K562 (cell line): ENCODE measurements at regions not wholly inside any gene's neighbourhood (a gene's known extent, or its start where the extent isn't known, plus 50 kb on each side); places are given as distances from the start of the nearest gene placed in this dataset.

ENCODE experiments used
- ATAC-seq: fragments of 200-7000 bp; cut with Tn5 transposase; 3 replicates; pipeline ENCODE4 v1.9.1; 2020; ENCODE audit warnings: moderate library complexity
- BruUV-seq: library from RNA; stranded (reverse); fragments of 400-500 nt; replicated peaks from 2 replicates; lab custom pipeline; 2021; lab: Mats Ljungman, UMichigan
- CTCF ChIA-PET: fragments of 300-600 bp; formaldehyde crosslinking; extraction: SDS; loops from one replicate; lab custom pipeline; 2021; ENCODE audit warnings: low intra/inter-chr PET ratio; lab: Yijun Ruan, JAX
- POLR2A ChIA-PET: fragments of 300-600, 350-650 bp; sonication (Branson Sonifier 250); formaldehyde crosslinking; extraction: SDS; loops from one replicate; lab custom pipeline; 2021; ENCODE audit warnings: antibody characterized with exemption, inconsistent platforms; lab: Yijun Ruan, JAX
- DNase-seq, 4 experiments: peaks; one replicate each; pipeline versions ENCODE4 v3.0.0 to v3.0.0-alpha.2; 2011 to 2018; ENCODE audit warnings: low spot score in 3 of 4, mixed read lengths in 3 of 4; ENCODE audit errors: extremely low read depth in 1 of 4
- FAIRE-seq: peaks from 2 replicates; lab custom pipeline; 2011; peaks lifted over from hg19 to GRCh38; lab: Jason Lieb, UNC
- H2AFZ ChIP-seq: 2 replicates; pipeline ENCODE4 v1.6.0; 2011; ENCODE audit warnings: low read depth, low read length, control low read depth, inconsistent platforms
- H3K27ac ChIP-seq: fragments of 200-600 bp; 3 replicates; pipeline ENCODE4 v1.8.0; 2011; ENCODE audit warnings: low read depth, mild to moderate bottlenecking, control low read depth, inconsistent platforms, low read length, moderate library complexity, mixed read lengths; ENCODE audit errors: extremely low read depth
- H3K27me3 ChIP-seq, 2 experiments: fragments of 300-600 bp in 1 of 2; 2 replicates in 1 of 2; 3 replicates in 1 of 2; pipeline versions ENCODE4 v1.6.0 to v1.8.0; 2011; ENCODE audit warnings: inconsistent platforms in 2 of 2, low read length in 2 of 2, mild to moderate bottlenecking in 1 of 2, mixed read lengths in 1 of 2, moderate library complexity in 1 of 2; ENCODE audit not compliant: control insufficient read depth in 2 of 2, insufficient read depth in 2 of 2
- H3K36me3 ChIP-seq: fragments of 300-600 bp; 3 replicates; pipeline ENCODE4 v1.8.0; 2011; ENCODE audit warnings: mild to moderate bottlenecking, low read length, inconsistent platforms; ENCODE audit not compliant: control insufficient read depth, insufficient read depth
- H3K4me1 ChIP-seq, 2 experiments: fragments of 200-600 bp in 1 of 2; replicated peaks in 1 of 2; 2 replicates in 1 of 2; 3 replicates in 1 of 2; pipeline versions ENCODE4 v1.5.1 to v1.8.0; 2011; ENCODE audit warnings: inconsistent platforms in 2 of 2, low read length in 2 of 2, mild to moderate bottlenecking in 1 of 2, mixed read lengths in 1 of 2, moderate library complexity in 1 of 2; ENCODE audit not compliant: control insufficient read depth in 2 of 2, insufficient read depth in 2 of 2
- H3K4me2 ChIP-seq: 2 replicates; pipeline ENCODE4 v1.6.1; 2011; ENCODE audit warnings: low read length, control low read depth, inconsistent platforms, mixed read lengths; ENCODE audit not compliant: insufficient read depth
- H3K4me3 ChIP-seq: fragments of 200-600 bp; sonication (generic), shearing (Covaris generic); 2 replicates; pipeline ENCODE4 v1.5.1; 2016; ENCODE audit warnings: control low read depth, inconsistent platforms
- H3K79me2 ChIP-seq: fragments of 200-600 bp; 3 replicates; pipeline ENCODE4 v1.8.0; 2011; ENCODE audit warnings: low read length, inconsistent platforms; ENCODE audit not compliant: control insufficient read depth, insufficient read depth
- H3K9ac ChIP-seq, 2 experiments: 2 replicates each; pipeline versions ENCODE4 v1.6.0 to v1.6.1; 2011; ENCODE audit warnings: low read depth in 2 of 2, low read length in 2 of 2, control low read depth in 1 of 2, inconsistent platforms in 1 of 2, mild to moderate bottlenecking in 1 of 2, mixed read lengths in 1 of 2; ENCODE audit not compliant: insufficient read depth in 1 of 2
- H3K9me1 ChIP-seq: one replicate; pipeline ENCODE4 v1.6.0; 2011; ENCODE audit warnings: inconsistent platforms, mild to moderate bottlenecking, low read length, moderate library complexity; ENCODE audit not compliant: control insufficient read depth, insufficient read depth
- H3K9me3 ChIP-seq: replicated peaks from 2 replicates; pipeline ENCODE4 v1.5.1; 2011; ENCODE audit warnings: low read depth, low read length, inconsistent platforms; ENCODE audit not compliant: control insufficient read depth, insufficient read depth
- H4K20me1 ChIP-seq: replicated peaks from 2 replicates; pipeline ENCODE4 v1.6.1; 2011; ENCODE audit warnings: low read length, inconsistent platforms, mixed read lengths; ENCODE audit not compliant: control insufficient read depth, insufficient read depth
- C11orf30 ChIP-seq: fragments of 450-650 bp; IDR thresholded peaks from 2 replicates; pipeline ENCODE4 v1.6.1; 2016; ENCODE audit warnings: low read depth, mild to moderate bottlenecking
- HNRNPUL1 ChIP-seq: fragments of 200-400 bp; formaldehyde crosslinking; IDR thresholded peaks from 2 replicates; pipeline ENCODE4 v1.6.1; 2017; ENCODE audit warnings: low read length
- MITF ChIP-seq: IDR thresholded peaks from 2 replicates; pipeline ENCODE4 v1.6.1; 2014; ENCODE audit warnings: antibody characterized with exemption
- SMARCC2 ChIP-seq: fragments of 450-650 bp; IDR thresholded peaks from 2 replicates; pipeline ENCODE4 v1.6.1; 2017; ENCODE audit warnings: antibody characterized with exemption, moderate library complexity, mild to moderate bottlenecking, low read depth
- STAG1 ChIP-seq: sonication (generic); formaldehyde crosslinking; IDR thresholded peaks from 2 replicates; pipeline ENCODE4 v1.5.0; 2020; ENCODE audit warnings: missing genetic modification reagents, borderline replicate concordance
- ZNF316 ChIP-seq: fragments of 450-650 bp; IDR thresholded peaks from 2 replicates; pipeline ENCODE4 v1.6.1; 2016
- ZNF507 ChIP-seq: conservative IDR thresholded peaks from 2 replicates; pipeline ENCODE4 v1.6.1; 2017; ENCODE audit warnings: missing genetic modification characterization, missing compliant biosample characterization
- WGBS: fragments of 100-300 bp; shearing (Covaris generic); methylation state at CpG from one replicate; pipeline ENCODE4 v1.1.6; 2016; ENCODE audit warnings: low coverage, mixed read lengths; ENCODE audit not compliant: insufficient coverage; ENCODE audit errors: missing lambda C conversion rate; 5-methylcytosine and 5-hydroxymethylcytosine counted together
- in situ Hi-C: fragments of 300-500 bp; cut with MboI; formaldehyde crosslinking; loops from 4 replicates; pipeline ENCODE4 v1.15.0; 2018; ENCODE audit warnings: inconsistent platforms, mixed read lengths
- intact Hi-C: fragments of 100-400 bp; cut with micrococcal nuclease; formaldehyde crosslinking; loops from 2 replicates; pipeline ENCODE4 v1.14.2; 2022

- no TSS peak for BruUV-seq
- in situ Hi-C loops (no loop called here), intact Hi-C loops (no loop called here)
- H3K36me3 ChIP-seq = no peaks in the 10 kb centered on the region
- no peak overlapping the region for H3K4me2 ChIP-seq
- WGBS = 50% methylated on average over 1 of the region's 1 CpG
- H3K9me3 ChIP-seq = no peaks in the 10 kb centered on the region
- H3K79me2 ChIP-seq = no peaks in the 10 kb centered on the region
- no peaks in the 10 kb centered on the region for H4K20me1 ChIP-seq
- no peak overlapping the region for H2AFZ ChIP-seq
- H3K4me3 ChIP-seq = no peak overlapping the region
- H3K4me1 ChIP-seq = peaks cover 0 to 12% of the 10 kb centered on the region in 2 experiments; a peak in 3 of 5 replicates
- DNase-seq (no peak), FAIRE-seq (no peak), ATAC-seq (no peak)
- TF ChIP-seq SMARCC2 = no peak
- TF ChIP-seq ZNF316 = peak; percentile 9; the same call in 1 of the 2 replicates
- TF ChIP-seq MITF = no peak
- no peak for TF ChIP-seq HNRNPUL1
- TF ChIP-seq C11orf30 = 0 out of 2 replicates have a peak, but pooled peaks have one; percentile 5
- TF ChIP-seq STAG1 (CRISPR knock-in tag) = no peak
- no peak for TF ChIP-seq ZNF507 (tag)
- POLR2A ChIA-PET = no interaction called here
- H3K9me1 ChIP-seq = no peaks in the 10 kb centered on the region
- CTCF ChIA-PET = no interaction called here
- no peaks in the 10 kb centered on the region for H3K27me3 ChIP-seq
- H3K9ac ChIP-seq = no peak overlapping the region
- H3K27ac ChIP-seq = no peak overlapping the region
These were observed 103.6 kb upstream of the TNFAIP3 start for GRCh38 chr6:137763436-137763835.
